Psoas muscle (tissue), 7 donors: ENCODE measurements at regions not wholly inside any gene's neighbourhood (a gene's known extent, or its start where the extent isn't known, plus 50 kb on each side); places are given as distances from the start of the nearest gene placed in this dataset.

Experiments used
- ATAC-seq, 4 donors: fragments of 200-7000 bp; cut with Tn5 transposase; one replicate each; pipeline ENCODE4 v1.9.1; 2020; ENCODE audit warnings: moderate library complexity in 3 of 4, mild to moderate bottlenecking in 2 of 4
- DNase-seq, 2 donors: peaks; one replicate each; pipeline ENCODE4 v3.0.0-alpha.2; 2020
- H3K27ac ChIP-seq: fragments of 200-600 bp; one replicate; pipeline ENCODE4 v1.8.0; 2022
- H3K27me3 ChIP-seq, 3 donors: fragments of 200-600 bp in 1 of 3; one replicate each; pipeline versions ENCODE4 v1.6.1 to v1.8.0; 2013 to 2022; ENCODE audit warnings: low read length in 2 of 3, mild to moderate bottlenecking in 2 of 3, moderate library complexity in 1 of 3; ENCODE audit not compliant: insufficient read depth in 3 of 3
- H3K36me3 ChIP-seq, 2 donors: fragments of 200-600 bp in 1 of 2; one replicate each; pipeline versions ENCODE4 v1.6.1 to v1.8.0; 2013 to 2022; ENCODE audit warnings: low read depth in 1 of 2, mild to moderate bottlenecking in 1 of 2, moderate library complexity in 1 of 2; ENCODE audit not compliant: insufficient read depth in 1 of 2
- H3K4me1 ChIP-seq: fragments of 200-600 bp; one replicate; pipeline ENCODE4 v1.8.0; 2022
- H3K4me3 ChIP-seq: fragments of 200-600 bp; one replicate; pipeline ENCODE4 v1.8.0; 2022; ENCODE audit warnings: mild to moderate bottlenecking
- H3K9me3 ChIP-seq: fragments of 200-600 bp; one replicate; pipeline ENCODE4 v1.8.0; 2022
- WGBS, 3 donors: extraction: QIAGEN DNeasy Blood & Tissue Kit; methylation state at CpG; one replicate each; pipeline versions ENCODE4 v1.1.6 to v1.1.7; 2013; 5-methylcytosine and 5-hydroxymethylcytosine counted together
- intact Hi-C, 2 donors: fragments of 100-400 bp; cut with DNase I; formaldehyde crosslinking; loops; one replicate each; pipeline versions ENCODE4 v1.11.0 to v1.14.2; 2022
- TF ChIP-seq, protein P1 (sequence below): fragments of 200-600 bp; IDR thresholded peaks from one replicate; pipeline ENCODE4 v1.8.0; 2022; ENCODE audit warnings: antibody characterized with exemption
- donor health status: healthy with polysubstance abuse.
- donor health status: DM: no; HTN: no; CAD: no; lungs with moderate emphysema.
- donor health status: Bipolar disorder and iron deficiency.
- donor health status: healthy.
- donor health status: DM: yes; HTN: yes; CAD: no.
- donor health status: DM: no; HTN: no; CAD: no.
- donor health status: DM: yes; HTN: yes; CAD: no.

DNA sequence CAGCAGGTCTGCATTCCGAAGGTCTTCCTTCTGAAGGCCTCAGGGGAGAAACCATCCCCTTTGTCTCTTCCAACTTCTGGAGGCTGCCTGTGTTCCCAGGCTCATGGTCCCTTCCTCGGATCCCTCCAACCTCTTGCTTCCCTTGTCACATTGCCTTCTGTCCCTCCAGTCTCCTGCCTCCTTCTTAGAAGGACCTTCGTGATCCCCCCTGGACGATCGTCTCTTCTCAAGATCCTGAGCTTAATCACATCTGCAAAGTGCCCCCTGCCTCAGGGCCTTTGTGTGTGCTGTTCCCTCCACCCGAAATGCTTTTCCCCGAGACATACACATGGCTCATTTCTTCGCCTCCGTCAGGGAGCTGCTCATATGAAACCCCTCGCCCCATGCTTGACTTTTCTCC is 505.8 kb downstream of the SHQ1 start:
- H3K27me3 ChIP-seq = no peaks in the 10 kb centered on the region
- H3K36me3 ChIP-seq = no peaks in the 10 kb centered on the region
- intact Hi-C loops = no loop called here
- no peak overlapping the region for H3K27ac ChIP-seq
- H3K9me3 ChIP-seq = no peaks in the 10 kb centered on the region
- TF ChIP-seq, protein P1, sequence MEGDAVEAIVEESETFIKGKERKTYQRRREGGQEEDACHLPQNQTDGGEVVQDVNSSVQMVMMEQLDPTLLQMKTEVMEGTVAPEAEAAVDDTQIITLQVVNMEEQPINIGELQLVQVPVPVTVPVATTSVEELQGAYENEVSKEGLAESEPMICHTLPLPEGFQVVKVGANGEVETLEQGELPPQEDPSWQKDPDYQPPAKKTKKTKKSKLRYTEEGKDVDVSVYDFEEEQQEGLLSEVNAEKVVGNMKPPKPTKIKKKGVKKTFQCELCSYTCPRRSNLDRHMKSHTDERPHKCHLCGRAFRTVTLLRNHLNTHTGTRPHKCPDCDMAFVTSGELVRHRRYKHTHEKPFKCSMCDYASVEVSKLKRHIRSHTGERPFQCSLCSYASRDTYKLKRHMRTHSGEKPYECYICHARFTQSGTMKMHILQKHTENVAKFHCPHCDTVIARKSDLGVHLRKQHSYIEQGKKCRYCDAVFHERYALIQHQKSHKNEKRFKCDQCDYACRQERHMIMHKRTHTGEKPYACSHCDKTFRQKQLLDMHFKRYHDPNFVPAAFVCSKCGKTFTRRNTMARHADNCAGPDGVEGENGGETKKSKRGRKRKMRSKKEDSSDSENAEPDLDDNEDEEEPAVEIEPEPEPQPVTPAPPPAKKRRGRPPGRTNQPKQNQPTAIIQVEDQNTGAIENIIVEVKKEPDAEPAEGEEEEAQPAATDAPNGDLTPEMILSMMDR = no peak
- no peak for ATAC-seq
- DNase-seq = no peak
- H3K4me1 ChIP-seq = no peaks in the 10 kb centered on the region
- 93 to 97% (median 95%) methylated on average over 10 of the region's 10 CpGs for WGBS, 3 donors
- no peak overlapping the region for H3K4me3 ChIP-seq

DNA sequence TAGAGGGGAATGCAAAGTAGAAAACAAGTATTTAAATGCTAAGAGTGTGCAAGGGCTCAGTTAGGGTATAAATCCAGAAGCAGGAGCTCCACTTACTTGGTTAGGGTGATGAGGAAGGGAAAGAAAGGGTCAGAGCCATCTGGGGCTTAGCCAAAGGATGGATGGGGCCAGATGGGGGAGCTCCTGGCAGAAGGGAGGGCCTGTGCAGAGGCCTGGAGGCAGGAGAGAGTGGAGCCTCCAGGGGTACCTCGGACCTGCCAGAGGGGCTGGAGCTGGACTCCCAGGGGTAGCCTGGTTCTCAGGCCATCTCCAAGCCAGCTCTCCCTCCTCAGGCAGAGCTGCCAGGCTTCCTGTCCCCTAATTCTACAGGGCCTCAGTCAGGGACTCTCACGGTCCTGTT is 506.3 kb downstream of the SHQ1 start:
- Histone ChIP-seq H3K4me1 (peaks cover 4% of the 10 kb centered on the region), H3K4me3 (no peak overlapping the region), H3K27ac (no peak overlapping the region), H3K27me3 (no peaks in the 10 kb centered on the region), H3K9me3 (no peaks in the 10 kb centered on the region), H3K36me3 (no peaks in the 10 kb centered on the region)
- intact Hi-C loops = no loop called here
- 56 to 68% (median 65%) methylated on average over 2 of the region's 2 CpGs for WGBS, 3 donors
- no peak for DNase-seq
- TF ChIP-seq, protein P1 = no peak
- no peak for ATAC-seq

DNA sequence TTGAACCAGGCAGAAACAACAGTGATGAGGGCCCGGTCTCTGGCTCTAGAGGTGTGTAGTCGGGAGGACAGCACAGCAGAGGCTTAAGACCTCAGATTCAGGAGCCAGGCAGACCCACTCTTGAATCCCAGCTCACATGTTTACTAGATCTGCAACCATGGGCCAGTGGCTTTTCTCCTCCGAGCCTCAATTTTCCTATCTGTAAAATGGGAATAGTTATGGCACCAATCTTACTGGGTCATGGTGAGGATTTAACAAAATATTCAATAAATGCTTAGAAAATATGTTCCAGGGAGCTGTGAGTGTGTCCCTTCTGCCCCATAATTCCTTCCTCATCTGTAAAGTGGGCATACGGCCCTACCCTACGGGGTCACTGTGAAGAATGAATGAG is 506.9 kb downstream of the SHQ1 start:
- H3K36me3 ChIP-seq = no peaks in the 10 kb centered on the region
- no peaks in the 10 kb centered on the region for H3K27me3 ChIP-seq
- DNase-seq = no peak
- H3K4me1 ChIP-seq = peaks cover 8% of the 10 kb centered on the region
- TF ChIP-seq, protein P1 = no peak
- 95 to 97% (median 95%) methylated on average over 5 of the region's 5 CpGs for WGBS, 3 donors
- H3K9me3 ChIP-seq = no peaks in the 10 kb centered on the region
- ATAC-seq = no peak
- intact Hi-C loops = no loop called here
- H3K27ac ChIP-seq = no peak overlapping the region
- H3K4me3 ChIP-seq = no peak overlapping the region

DNA sequence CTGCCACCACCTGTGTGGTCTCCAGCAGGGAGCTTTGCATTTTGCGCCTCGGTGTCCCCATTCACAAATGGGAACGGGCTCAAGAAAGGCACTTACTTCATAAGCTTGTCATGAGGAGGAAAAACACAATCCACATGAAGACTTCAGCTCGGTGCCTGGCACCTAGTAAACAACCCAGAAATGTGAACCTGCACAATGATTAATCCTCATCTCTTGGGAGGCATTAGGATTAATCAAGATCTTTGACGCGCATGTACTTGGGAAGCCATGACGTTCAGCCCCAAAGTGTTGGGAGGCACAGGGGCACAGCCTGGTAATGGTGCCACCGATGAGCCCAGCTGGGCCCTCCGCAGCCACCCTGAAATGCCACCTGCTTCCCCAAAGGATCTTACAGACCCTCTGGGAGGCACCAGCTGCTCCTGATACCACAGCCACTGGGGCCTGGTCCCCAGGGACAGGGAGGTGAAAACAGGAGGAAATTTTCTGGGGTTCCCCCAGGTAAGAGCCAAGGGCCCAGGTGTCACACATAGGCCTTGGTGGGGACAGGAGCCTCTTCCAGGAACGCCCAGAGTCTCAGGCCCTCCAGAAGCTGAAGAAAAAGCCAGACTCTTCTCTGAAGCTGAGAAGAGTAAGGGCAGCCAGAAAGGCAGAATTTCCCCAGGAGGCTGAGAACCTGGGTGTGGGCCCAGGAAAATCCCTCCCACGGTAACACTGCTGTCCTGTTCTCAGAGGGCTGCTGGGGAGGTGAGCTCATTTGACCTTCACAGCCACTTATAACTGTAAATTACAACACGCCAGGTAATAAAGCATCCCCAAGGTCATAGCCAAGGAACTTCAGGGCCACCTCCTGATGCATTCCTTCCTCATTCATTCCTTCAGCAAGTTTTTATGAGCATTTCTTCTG is 507.5 kb downstream of the SHQ1 start:
- Histone ChIP-seq H3K9me3 (no peaks in the 10 kb centered on the region), H3K4me1 (peaks cover 8% of the 10 kb centered on the region), H3K27ac (no peak overlapping the region), H3K4me3 (no peak overlapping the region), H3K36me3 (no peaks in the 10 kb centered on the region), H3K27me3 (no peaks in the 10 kb centered on the region)
- intact Hi-C loops = no loop called here
- TF ChIP-seq, protein P1 = no peak
- WGBS, 3 donors = 82 to 85% (median 85%) methylated on average over 12 of the region's 12 CpGs
- ATAC-seq (no peak), DNase-seq (no peak)
